8988T (cell line): ENCODE measurements at regions not wholly inside any gene's neighbourhood (a gene's known extent, or its start where the extent isn't known, plus 50 kb on each side); places are given as distances from the start of the nearest gene placed in this dataset.

Source experiments
- DNase-seq: peaks from one replicate; pipeline ENCODE4 v3.0.0; 2011

DNA sequence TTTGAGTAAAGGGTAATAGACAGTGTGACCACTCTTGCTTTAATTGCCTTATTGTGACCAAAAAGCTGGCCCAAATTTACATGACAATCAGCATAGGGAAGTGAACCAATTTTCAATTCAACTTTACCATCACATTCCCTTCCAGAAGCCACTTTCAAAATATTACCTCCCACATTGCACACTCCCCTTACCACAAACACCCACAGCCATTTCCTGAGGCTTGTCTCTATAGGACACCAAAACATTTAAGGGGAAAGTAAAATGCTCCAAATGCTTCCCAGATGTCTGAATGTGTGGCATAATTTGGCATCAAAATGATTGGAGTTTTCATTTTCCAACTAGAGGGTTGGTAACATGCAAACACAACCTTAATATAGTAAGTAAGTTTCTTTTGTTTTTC lies 616.1 kb downstream of the SLC4A3 start:
- DNase-seq = no peak

- DNase-seq = no peak
These were observed 619.0 kb downstream of the SLC4A3 start for GRCh38 chr2:220246386-220246785.

DNA sequence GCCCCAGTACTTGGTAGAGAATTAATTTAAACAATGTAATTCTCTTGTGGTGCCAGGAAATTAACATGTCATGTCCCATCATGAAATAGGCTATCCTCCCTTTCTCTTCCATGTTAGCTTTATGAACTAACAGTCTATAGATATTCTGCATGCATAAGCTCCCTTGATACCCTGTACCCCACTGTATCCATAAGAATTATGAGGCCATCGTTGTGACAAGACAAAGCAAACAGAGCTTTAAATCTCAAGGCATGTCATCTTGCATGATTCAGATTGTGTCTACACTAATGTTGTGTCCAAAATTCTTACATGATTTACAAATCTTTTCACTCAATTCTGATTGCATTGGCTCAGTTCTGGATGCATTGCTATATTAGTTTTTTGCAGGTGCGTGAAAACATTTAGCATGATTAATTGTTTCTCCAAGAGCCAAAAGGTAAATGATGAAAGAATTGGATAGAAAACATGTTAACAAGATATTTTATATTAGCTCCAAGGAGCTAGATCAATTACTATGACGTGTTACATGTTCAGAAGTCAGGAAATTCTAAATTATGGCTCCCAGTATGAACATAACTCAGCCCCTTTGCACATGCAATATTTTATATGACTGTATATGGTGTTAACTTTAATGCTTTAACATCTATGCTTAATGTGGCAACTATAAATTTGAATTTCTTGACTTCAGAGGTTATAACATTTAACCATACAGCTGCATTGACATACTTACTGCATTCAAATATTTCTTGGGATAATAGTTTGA lies 620.3 kb downstream of the SLC4A3 start:
- no peak for DNase-seq

DNA sequence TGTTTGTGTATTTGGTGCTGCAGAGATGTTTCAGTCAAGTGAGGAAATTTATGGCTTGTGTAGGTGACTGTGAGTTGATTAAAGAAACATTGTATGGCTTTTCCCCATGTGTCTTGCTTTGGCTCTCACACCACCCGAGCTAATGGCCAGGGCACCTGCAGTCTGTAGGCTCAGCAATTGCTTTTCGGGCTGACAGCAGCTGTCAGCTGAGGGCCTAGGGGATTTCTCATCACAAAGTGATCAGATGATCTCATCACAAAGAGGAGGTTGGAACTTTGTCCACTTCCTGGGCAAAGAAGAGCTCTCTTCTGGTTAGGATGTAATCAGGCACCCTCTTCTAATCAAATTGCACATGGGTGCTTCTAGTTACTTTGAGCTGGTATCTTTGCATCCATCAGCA lies 632.2 kb downstream of the SLC4A3 start:
- DNase-seq = no peak

DNA sequence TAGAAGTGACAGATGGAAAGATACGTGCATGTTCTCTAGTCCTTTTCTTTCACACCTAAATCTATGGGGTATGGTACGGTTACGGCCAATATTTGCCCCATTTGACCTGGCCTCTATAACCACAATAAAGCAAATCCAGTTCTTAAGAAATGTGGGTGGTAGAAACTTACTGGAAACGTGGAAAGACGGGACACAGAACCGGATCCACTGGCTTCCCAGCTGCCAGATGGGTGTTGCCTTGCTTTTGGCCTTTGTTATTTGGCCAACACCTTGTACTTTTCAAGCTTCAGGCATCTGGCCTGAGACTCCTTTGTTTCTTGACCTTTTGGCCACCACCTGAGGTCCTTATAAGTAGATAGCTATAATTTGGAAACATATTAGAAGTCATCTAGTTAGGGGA lies 635.9 kb downstream of the SLC4A3 start:
- no peak for DNase-seq

DNA sequence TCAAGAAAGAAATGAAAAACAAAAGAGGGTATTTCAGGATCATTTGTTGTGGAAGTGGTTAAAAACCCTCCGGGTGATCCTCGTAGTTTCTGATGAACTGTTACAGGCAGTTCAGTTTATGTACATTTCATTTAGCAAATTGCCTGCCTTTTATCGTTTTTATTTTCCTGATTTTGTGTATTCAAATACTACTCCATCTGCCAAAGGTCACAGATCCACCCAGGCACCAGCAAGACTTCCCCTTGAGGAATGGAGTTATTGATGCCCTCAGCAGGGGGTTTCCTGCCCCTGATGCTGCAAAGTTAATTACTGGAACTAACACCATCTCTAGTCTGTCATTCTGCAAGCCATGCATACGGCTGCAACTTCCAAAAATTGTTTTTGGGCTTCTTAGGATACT lies 641.9 kb downstream of the SLC4A3 start:
- DNase-seq = no peak

DNA sequence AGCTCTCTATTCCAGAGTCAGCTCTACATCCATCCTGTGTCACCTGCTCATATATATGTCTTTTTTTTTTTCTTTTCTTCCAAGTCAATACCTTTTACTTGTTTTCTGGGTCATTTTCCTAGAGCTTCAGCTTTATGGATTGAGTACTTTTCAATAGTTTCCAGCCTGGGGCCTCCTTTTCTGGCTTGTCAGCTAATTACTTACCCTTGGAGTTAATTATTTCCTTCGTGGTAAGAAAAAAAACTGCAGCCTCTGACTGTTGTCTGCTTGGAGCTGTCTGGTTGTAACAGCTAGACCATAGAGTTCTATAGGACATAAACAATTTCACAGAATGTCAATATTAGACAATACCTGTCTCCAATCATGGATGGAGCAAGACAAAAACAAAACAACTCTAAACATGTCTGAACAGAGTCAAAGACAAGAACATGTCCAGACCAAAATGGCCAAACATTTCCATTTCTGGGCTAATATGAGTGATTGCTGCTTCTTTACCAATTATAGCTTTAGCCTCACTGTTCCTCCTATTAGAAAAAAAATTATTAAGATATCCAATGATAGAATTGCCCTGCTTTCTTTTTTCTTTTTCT lies 643.1 kb downstream of the SLC4A3 start:
- no peak for DNase-seq

DNA sequence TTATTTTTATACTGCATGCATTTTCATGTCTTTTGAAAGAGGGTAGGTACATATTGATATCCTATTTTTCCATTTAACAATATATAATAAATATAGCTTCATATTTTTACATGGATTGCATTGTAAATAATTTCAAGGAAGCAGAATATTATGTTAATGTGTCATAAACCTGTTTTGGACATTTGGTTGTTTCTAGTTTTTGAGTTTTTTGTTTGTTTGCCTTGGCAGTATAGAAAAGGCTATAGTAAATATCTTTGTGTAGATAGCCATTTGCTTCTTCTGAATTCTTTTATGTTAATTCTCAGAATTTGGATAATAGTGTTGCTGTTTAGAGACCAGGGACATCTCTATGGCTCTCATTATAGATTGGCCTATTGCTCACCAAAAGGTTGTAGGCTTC lies 645.2 kb downstream of the SLC4A3 start:
- no peak for DNase-seq

DNA sequence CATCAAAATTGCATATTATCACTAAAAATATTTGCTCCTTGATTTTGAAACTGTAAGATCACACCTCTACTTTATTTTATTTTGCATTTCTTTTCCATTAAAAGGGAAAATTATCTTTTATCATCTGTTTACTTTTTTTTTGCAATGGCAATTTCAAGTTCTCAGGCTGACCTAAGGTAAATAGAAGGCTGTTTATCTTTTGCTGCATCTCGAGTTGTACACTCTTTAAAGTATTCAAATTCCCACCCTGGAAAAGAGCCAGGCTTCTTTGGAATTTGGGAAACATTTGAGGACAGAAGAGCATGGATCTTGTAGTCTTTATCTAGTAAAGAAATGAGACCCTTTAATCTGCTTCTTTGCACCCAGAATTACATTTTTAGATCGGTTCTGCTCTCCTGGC lies 645.7 kb downstream of the SLC4A3 start:
- no peak for DNase-seq

- no peak for DNase-seq
These were observed 648.0 kb downstream of the SLC4A3 start for GRCh38 chr2:220275454-220275853.

- DNase-seq = no peak
These were observed 649.5 kb downstream of the SLC4A3 start for GRCh38 chr2:220276741-220277444.

GRCh38 chr2:220277445-220277975 lies 650.1 kb downstream of the SLC4A3 start:
- no peak for DNase-seq

GRCh38 chr2:220278022-220278421 lies 650.6 kb downstream of the SLC4A3 start:
- no peak for DNase-seq

DNA sequence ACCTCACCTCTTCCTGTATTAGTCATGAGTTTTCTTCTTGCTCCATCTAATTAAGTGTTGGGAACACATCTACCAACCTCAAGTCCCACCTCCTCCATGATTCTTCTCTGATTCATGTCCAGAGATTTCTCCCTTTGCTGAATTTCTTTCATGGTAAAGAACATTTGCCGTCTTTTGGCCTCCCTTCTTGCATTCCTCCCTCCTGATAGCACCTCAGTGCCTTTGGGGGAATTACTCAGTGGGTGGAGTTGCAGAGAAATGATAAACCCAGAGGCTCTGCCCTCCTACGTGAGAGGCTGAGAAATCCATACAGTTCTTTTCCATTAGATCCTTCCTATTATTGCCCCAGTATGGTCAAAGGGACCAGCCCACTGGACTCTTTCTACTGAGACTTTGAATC lies 651.9 kb downstream of the SLC4A3 start:
- no peak for DNase-seq

DNA sequence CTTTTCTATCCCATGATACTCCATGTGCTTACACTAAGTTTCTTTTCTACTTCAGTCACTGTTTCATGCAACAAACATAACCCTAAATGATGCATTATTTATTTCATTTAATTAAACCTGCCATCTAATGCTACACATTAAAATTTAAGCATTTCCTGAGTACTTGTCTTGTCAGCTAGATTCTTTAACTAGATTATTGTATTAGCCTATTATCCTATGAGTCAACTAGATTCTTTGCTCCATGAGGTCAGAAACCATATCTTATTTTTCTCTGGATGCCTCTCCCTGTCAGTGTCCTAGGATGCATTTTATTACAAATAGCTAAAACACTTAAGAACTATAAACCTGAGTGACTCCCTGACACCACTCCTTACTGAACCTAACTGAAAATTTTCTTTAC lies 652.4 kb downstream of the SLC4A3 start:
- DNase-seq = no peak

GRCh38 chr2:220280736-220281135 lies 653.3 kb downstream of the SLC4A3 start:
- DNase-seq = no peak

GRCh38 chr2:220281771-220282170 lies 654.3 kb downstream of the SLC4A3 start:
- no peak for DNase-seq

- DNase-seq = no peak
These were observed 654.8 kb downstream of the SLC4A3 start for GRCh38 chr2:220282236-220282635.

GRCh38 chr2:220293966-220294365 lies 666.5 kb downstream of the SLC4A3 start:
- DNase-seq = no peak

DNA sequence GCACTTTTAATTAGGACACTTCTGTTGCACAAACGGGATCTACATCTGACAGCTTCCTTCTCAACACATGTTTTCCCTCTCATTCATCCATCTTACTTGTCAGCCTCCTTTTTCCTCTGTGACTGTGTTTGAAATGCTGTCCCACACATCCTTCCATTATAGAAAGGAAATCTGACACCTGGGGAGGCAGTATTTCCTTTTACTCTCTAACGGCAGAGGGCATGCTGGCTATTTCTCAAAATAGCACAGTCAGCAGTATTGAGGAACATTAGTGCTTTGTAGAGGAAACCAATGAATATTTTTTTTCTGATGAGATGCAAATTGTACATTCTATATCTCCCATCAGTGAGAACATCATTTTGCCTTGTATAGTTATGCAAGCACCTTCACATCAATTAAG lies 668.7 kb downstream of the SLC4A3 start:
- no peak for DNase-seq

DNA sequence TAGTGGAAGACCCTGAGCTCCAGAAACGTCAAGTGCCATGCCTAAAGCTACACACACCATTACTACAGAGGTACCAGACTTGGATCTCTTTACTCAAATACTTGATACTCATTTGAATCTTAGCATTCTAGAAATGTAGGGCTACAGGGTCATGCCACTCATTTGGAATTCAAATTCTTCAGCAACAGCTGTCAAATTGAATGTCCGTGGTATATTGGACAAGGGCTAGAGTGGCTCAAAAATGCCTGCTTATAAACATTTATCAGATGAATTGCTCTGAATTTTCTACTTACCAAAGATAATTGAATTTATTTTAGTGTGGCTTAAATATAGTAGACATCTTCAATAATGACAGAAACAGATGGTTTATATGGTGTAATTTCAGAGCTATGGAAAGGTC lies 669.7 kb downstream of the SLC4A3 start:
- no peak for DNase-seq

GRCh38 chr2:220300806-220301205 lies 673.4 kb downstream of the SLC4A3 start:
- DNase-seq = no peak

- DNase-seq = no peak
These were observed 675.3 kb downstream of the SLC4A3 start for GRCh38 chr2:220302756-220303155.

- DNase-seq = no peak
These were observed 681.8 kb downstream of the SLC4A3 start for GRCh38 chr2:220309215-220309614.
